Endothelial cell (in vitro differentiated cells): ENCODE measurements at regions not wholly inside any gene's neighbourhood (a gene's known extent, or its start where the extent isn't known, plus 50 kb on each side); places are given as distances from the start of the nearest gene placed in this dataset.

Experiments
- DNase-seq: peaks from one replicate; pipeline ENCODE4 v3.0.0; 2021; ENCODE audit warnings: low spot score
- H3K27ac Mint-ChIP-seq: one replicate; pipeline ENCODE4 v1.8.0; 2021; ENCODE audit warnings: mixed read lengths, inconsistent platforms; ENCODE audit not compliant: unreplicated experiment
- H3K27me3 Mint-ChIP-seq: one replicate; pipeline ENCODE4 v1.8.0; 2021; ENCODE audit warnings: mild to moderate bottlenecking, moderate library complexity, mixed read lengths, inconsistent platforms; ENCODE audit not compliant: unreplicated experiment
- H3K36me3 Mint-ChIP-seq: one replicate; pipeline ENCODE4 v1.8.0; 2021; ENCODE audit warnings: mild to moderate bottlenecking, low read depth, mixed read lengths, inconsistent platforms; ENCODE audit not compliant: unreplicated experiment
- H3K4me1 Mint-ChIP-seq: one replicate; pipeline ENCODE4 v1.8.0; 2021; ENCODE audit warnings: mild to moderate bottlenecking, mixed read lengths, inconsistent platforms; ENCODE audit not compliant: unreplicated experiment
- H3K4me3 Mint-ChIP-seq: one replicate; pipeline ENCODE4 v1.8.0; 2021; ENCODE audit warnings: mild to moderate bottlenecking, mixed read lengths, inconsistent platforms; ENCODE audit not compliant: unreplicated experiment
- H3K9me3 Mint-ChIP-seq: one replicate; pipeline ENCODE4 v1.8.0; 2021; ENCODE audit warnings: mixed read lengths, inconsistent platforms; ENCODE audit not compliant: unreplicated experiment
- CTCF ChIP-seq: fragments of 200-600 bp; sonication (generic); IDR thresholded peaks from one replicate; pipeline ENCODE4 v1.5.0; 2021; ENCODE audit warnings: antibody characterized with exemption; ENCODE audit not compliant: unreplicated experiment

- DNase-seq: no peak
- H3K4me3 Mint-ChIP-seq: no peak overlapping the region
- H3K27me3 Mint-ChIP-seq: no peaks in the 10 kb centered on the region
- no peaks in the 10 kb centered on the region for H3K4me1 Mint-ChIP-seq
- H3K36me3 Mint-ChIP-seq: no peaks in the 10 kb centered on the region
- H3K9me3 Mint-ChIP-seq: no peaks in the 10 kb centered on the region
- TF ChIP-seq CTCF: no peak
- no peak overlapping the region for H3K27ac Mint-ChIP-seq
Observed at GRCh38 chr16:60031740-60032139, 1297.6 kb upstream of the GOT2 start.

GRCh38 chr16:60027351-60027750 lies 1293.2 kb upstream of the GOT2 start:
- H3K27me3 Mint-ChIP-seq: no peaks in the 10 kb centered on the region
- TF ChIP-seq CTCF: no peak
- no peak for DNase-seq

GRCh38 chr16:60013076-60013475 lies 1279.0 kb upstream of the GOT2 start:
- Mint-ChIP-seq H3K4me3 (no peak overlapping the region), H3K27me3 (peaks cover 2% of the 10 kb centered on the region), H3K4me1 (no peaks in the 10 kb centered on the region), H3K27ac (no peak overlapping the region), H3K9me3 (peaks cover 7% of the 10 kb centered on the region), H3K36me3 (peaks cover 4% of the 10 kb centered on the region)
- TF ChIP-seq CTCF: no peak
- DNase-seq: no peak

More at GRCh38 chr16:60027351-60027750, 1293.2 kb upstream of the GOT2 start:
- H3K36me3 Mint-ChIP-seq: no peaks in the 10 kb centered on the region
- no peak overlapping the region for H3K4me3 Mint-ChIP-seq
- H3K27ac Mint-ChIP-seq: no peak overlapping the region
- no peaks in the 10 kb centered on the region for H3K9me3 Mint-ChIP-seq
- no peaks in the 10 kb centered on the region for H3K4me1 Mint-ChIP-seq

GRCh38 chr16:60001523-60001922 lies 1267.4 kb upstream of the GOT2 start:
- Mint-ChIP-seq H3K4me1 (no peaks in the 10 kb centered on the region), H3K36me3 (no peaks in the 10 kb centered on the region), H3K9me3 (no peaks in the 10 kb centered on the region), H3K27me3 (no peaks in the 10 kb centered on the region), H3K4me3 (no peak overlapping the region), H3K27ac (no peak overlapping the region)
- no peak for TF ChIP-seq CTCF
- no peak for DNase-seq

GRCh38 chr16:59997706-59998105 lies 1263.6 kb upstream of the GOT2 start:
- no peaks in the 10 kb centered on the region for H3K27me3 Mint-ChIP-seq
- no peak for DNase-seq
- no peak for TF ChIP-seq CTCF
- H3K27ac Mint-ChIP-seq: no peak overlapping the region
- no peaks in the 10 kb centered on the region for H3K4me1 Mint-ChIP-seq
- no peak overlapping the region for H3K4me3 Mint-ChIP-seq
- peaks cover 5% of the 10 kb centered on the region for H3K36me3 Mint-ChIP-seq
- no peaks in the 10 kb centered on the region for H3K9me3 Mint-ChIP-seq
